GM18505 (cell line): ENCODE measurements at regions not wholly inside any gene's neighbourhood (a gene's known extent, or its start where the extent isn't known, plus 50 kb on each side); places are given as distances from the start of the nearest gene placed in this dataset.

Source experiments
- ATAC-seq: cut with Tn5 transposase; IDR thresholded peaks from one replicate; pipeline ENCODE4 v1.9.1; 2021; ENCODE audit not compliant: unreplicated experiment
- POLR2A ChIP-seq: IDR thresholded peaks from 4 replicates; pipeline ENCODE4 v1.6.1; 2011; ENCODE audit warnings: borderline replicate concordance; ENCODE audit not compliant: insufficient read depth, insufficient read length; ENCODE audit errors: extremely low read depth

DNA sequence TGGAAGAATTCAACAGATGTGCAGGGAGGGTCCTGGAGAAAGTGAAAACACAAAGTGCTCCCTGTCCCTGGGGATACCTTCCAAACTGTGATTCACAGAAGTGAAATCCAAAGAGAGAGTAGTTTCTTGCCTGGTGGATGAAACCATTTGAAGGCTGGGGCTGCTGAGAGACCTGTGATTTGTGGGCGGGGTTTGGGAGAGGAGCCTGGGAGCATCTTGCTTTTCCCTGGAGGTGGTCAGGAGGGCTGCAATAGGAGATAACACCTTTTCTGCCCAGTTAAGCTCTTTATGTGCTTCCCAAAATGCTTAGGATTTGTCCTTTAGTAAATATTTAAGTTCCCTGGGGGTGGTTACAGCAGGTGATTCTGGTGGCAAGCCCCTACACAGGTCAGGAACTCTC is 105.3 kb upstream of the TPK1 start:
- TF ChIP-seq POLR2A: no peak
- ATAC-seq: no peak

DNA sequence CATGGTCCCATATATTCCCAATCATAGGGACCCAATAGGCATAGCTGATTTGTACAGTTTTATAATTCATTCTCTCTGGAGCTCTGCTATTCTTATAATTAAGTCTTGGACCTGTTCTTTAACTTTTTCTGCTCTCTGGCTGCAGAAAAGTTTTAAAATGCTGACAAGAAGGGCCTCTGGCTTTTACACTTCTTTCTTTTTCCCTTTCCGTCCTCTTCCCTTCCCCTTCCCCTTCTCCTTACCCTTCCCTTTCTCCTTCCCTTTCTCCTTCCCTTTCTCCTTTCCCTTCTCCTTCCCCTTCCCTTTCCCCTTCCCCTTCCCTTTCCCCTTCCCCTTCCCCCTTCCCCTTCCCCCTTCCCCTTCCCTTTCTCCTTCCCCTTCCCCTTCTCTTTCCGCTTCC is 101.3 kb upstream of the TPK1 start:
- no peak for TF ChIP-seq POLR2A

DNA sequence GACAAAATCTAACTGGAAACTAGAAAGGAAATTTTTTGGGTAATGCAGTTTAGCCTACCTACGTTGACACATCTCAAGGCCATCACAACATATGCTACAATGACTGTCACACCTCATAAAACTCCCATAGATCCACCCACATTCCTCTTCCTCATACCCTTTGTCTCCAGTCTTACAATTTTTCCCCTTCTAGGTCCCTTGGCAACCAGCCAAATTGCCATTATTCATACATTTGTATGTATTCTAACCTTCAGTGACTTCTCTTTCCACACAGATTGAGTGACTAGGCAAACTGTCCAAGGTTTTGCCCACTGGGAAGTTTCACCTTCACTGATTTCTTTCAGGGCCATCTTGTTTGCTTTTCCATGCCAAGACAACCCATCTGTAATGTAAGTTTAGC is 100.5 kb upstream of the TPK1 start:
- TF ChIP-seq POLR2A: no peak
- no peak for ATAC-seq

More for the DNA sequence above, 101.3 kb upstream of the TPK1 start:
- no peak for ATAC-seq

DNA sequence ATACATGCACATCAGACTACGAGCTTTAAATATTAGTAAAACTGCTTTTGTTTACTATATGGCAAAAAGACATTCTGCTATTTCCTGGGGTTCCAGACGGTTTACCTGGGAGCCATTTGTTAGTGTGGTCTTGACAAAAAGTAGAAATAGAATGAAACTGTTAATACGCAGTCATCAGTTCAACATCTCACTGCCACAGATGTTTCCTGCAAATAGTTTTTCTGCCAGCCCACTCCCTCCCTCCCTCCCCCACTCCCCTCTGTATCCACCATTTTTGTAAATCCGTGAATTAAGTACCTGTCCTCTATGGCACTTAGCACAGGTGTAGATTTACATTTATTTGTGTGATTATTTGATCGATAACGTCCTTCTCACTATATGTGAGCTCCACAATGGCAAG is 74.6 kb upstream of the TPK1 start:
- ATAC-seq: no peak
- TF ChIP-seq POLR2A: no peak

DNA sequence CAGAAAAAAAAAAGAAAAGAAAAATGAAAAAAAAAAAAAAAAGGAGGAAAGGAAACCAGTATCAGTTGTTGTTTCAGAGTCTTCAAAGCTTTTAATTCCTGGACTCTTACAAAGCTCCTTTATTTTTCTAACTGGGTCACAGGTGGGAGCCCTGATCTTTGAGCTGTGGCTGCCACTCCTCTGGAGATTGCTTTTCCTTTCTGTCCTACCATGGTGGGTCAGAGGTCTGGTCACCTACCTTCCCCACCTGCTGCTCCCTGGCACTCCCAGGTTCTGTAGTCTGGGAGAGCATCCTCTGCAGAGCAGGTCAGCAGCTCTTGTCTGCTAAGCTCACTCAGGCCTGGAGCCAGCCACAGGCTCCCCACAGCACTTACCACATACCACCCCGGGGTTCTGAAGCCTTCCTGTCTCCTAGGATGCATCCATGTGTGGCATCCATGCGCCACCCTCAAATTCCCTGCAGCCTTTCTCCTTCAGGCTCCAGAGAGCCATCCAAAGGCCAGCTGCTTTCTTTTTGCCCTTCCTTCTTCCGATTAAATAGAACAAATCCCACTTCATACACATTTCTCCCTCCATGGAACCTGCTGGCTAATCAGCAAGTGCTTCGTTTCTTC is 73.2 kb upstream of the TPK1 start:
- TF ChIP-seq POLR2A: no peak
- no peak for ATAC-seq

DNA sequence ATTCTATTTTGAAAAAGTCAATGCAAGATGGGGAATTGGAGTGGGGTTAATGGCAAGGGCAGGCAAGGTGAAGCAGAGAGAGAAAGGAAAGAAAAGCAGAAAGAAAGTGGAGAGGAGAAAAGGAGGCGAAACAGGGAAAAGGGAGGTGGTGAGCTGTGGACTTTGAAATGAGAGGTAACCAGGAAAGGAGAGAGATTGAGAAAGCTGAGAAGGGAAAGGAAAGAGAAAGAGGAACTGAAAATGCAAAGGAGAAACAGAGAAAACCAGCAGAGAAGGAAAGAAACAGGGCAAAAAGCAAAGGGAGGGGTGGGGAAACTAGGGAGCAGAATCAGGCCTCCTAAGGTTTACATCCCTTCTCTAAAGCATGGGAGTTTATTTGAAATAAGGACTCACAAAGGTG is 72.5 kb upstream of the TPK1 start:
- no peak for TF ChIP-seq POLR2A
- no peak for ATAC-seq

DNA sequence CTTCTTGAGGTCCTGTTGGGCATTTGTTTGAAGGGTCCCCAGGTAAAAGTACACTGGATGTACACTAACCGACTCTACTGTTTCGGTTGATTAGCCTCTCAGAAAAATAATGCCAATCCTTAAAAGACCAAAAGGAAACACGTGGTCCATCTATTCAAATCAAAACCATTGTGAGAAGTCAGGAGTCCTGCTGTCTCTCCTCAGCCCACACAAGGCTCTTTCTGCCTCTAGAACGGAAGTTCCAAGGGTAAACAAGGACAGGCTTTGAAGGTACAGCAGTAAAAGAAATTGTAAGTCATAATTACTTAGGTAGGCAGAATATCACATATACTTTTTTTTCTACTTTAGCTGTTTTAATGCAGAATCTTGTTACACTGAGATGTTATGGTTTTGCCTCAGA is 71.7 kb upstream of the TPK1 start:
- peak; percentile 85 for ATAC-seq
- TF ChIP-seq POLR2A: no peak

DNA sequence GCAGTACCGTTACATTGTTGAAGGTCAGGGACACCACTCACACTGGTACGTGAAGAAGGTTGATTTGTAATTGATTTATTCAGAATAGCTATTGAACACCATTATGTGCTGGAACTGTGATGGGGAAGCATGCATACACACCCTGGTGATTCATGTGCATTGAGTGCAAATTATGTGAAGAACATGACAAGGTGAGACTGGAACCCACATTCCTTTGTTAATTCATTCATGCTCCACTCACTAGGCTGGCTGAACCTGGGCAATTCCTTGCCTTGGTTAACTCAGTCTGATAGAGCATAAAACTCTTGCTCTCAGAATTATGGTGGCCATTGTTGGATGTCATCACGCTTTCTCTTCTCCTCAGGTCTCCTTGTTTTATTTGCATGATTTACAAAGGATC is 67.3 kb upstream of the TPK1 start:
- ATAC-seq: no peak
- TF ChIP-seq POLR2A: no peak

DNA sequence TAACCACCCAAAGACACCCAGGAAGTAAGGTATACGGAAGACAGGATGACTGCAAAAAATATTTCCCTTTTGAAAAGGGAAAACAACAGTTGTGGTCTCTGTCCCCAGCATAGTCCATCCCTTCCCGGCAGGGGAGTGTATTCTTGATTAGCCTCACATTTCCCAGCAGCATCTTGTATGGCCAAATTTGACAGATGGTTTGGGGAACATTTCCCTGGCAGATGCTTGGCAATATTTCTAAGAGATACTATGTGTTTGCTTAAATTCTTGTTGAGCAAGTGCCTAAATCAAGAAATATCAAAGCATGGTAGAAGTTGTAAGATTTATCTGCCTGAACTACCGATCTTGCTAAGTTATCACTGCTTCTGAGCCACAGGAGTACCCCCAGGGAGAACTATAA is 56.9 kb upstream of the TPK1 start:
- no peak for ATAC-seq
- no peak for TF ChIP-seq POLR2A
